Keratinocyte (primary cell): ENCODE measurements at regions not wholly inside any gene's neighbourhood (a gene's known extent, or its start where the extent isn't known, plus 50 kb on each side); places are given as distances from the start of the nearest gene placed in this dataset.

ENCODE experiments used
- DNase-seq: peaks from one replicate; pipeline ENCODE4 v3.0.0-alpha.2; 2011; ENCODE audit warnings: low read depth, missing footprints, low spot score
- FAIRE-seq: peaks from 2 replicates; lab custom pipeline; 2011; peaks lifted over from hg19 to GRCh38; lab: Jason Lieb, UNC
- H2AFZ ChIP-seq: 2 replicates; pipeline ENCODE4 v1.6.0; 2012; ENCODE audit warnings: low read length, control low read depth, inconsistent platforms; ENCODE audit not compliant: control insufficient read depth
- H3K27ac ChIP-seq: 2 replicates; pipeline ENCODE4 v1.5.1; 2011; ENCODE audit warnings: low read length; ENCODE audit not compliant: control insufficient read depth, insufficient read depth
- H3K27me3 ChIP-seq: 3 replicates; pipeline ENCODE4 v1.6.0; 2011; ENCODE audit warnings: low read length; ENCODE audit not compliant: control insufficient read depth, insufficient read depth; ENCODE audit errors: extremely low read depth
- H3K36me3 ChIP-seq, 2 experiments: 2 replicates in 1 of 2; 3 replicates in 1 of 2; pipeline ENCODE4 v1.5.1; 2011; ENCODE audit warnings: low read length in 2 of 2, mild to moderate bottlenecking in 1 of 2; ENCODE audit not compliant: control insufficient read depth in 2 of 2, insufficient read depth in 2 of 2; ENCODE audit errors: extremely low read depth in 1 of 2
- H3K4me1 ChIP-seq: 3 replicates; pipeline ENCODE4 v1.5.1; 2011; ENCODE audit warnings: low read length; ENCODE audit not compliant: control insufficient read depth, insufficient read depth; ENCODE audit errors: extremely low read depth
- H3K4me2 ChIP-seq: 3 replicates; pipeline ENCODE4 v1.6.0; 2011; ENCODE audit warnings: low read depth, low read length; ENCODE audit not compliant: control insufficient read depth, insufficient read depth; ENCODE audit errors: extremely low read depth
- H3K4me3 ChIP-seq, 3 experiments: fragments of 200-600 bp in 1 of 3; sonication (generic) in 1 of 3; 2 replicates in 2 of 3; 3 replicates in 1 of 3; pipeline ENCODE4 v1.5.1; 2011 to 2016; ENCODE audit warnings: low read length in 3 of 3, mild to moderate bottlenecking in 3 of 3, control low read depth in 2 of 3, inconsistent platforms in 1 of 3, low read depth in 1 of 3, mixed read lengths in 1 of 3, mixed run types in 1 of 3, moderate library complexity in 1 of 3; ENCODE audit not compliant: control insufficient read depth in 2 of 3, insufficient read depth in 2 of 3; ENCODE audit errors: extremely low read depth in 1 of 3
- H3K79me2 ChIP-seq: 2 replicates; pipeline ENCODE4 v1.6.0; 2012; ENCODE audit warnings: low read length; ENCODE audit not compliant: control insufficient read depth, insufficient read depth
- H3K9ac ChIP-seq: 3 replicates; pipeline ENCODE4 v1.6.0; 2011; ENCODE audit warnings: low read length; ENCODE audit not compliant: control insufficient read depth, insufficient read depth; ENCODE audit errors: extremely low read depth
- H3K9me1 ChIP-seq: 3 replicates; pipeline ENCODE4 v1.6.0; 2011; ENCODE audit warnings: low read length; ENCODE audit not compliant: control insufficient read depth, insufficient read depth; ENCODE audit errors: extremely low read depth
- H3K9me3 ChIP-seq: 2 replicates; pipeline ENCODE4 v1.5.1; 2012; ENCODE audit warnings: low read depth, low read length; ENCODE audit not compliant: control insufficient read depth
- H4K20me1 ChIP-seq: 3 replicates; pipeline ENCODE4 v1.6.0; 2011; ENCODE audit warnings: low read length; ENCODE audit not compliant: control insufficient read depth, insufficient read depth; ENCODE audit errors: extremely low read depth
- CTCF ChIP-seq, 3 experiments: IDR thresholded peaks in 1 of 3; conservative IDR thresholded peaks in 1 of 3; optimal IDR thresholded peaks in 1 of 3; 2 replicates in 2 of 3; 3 replicates in 1 of 3; pipeline versions ENCODE3 to v1.5.1; 2011; ENCODE audit warnings: low read length in 3 of 3, mild to moderate bottlenecking in 3 of 3, moderate library complexity in 2 of 3, control low read depth in 1 of 3, inconsistent platforms in 1 of 3; ENCODE audit not compliant: insufficient read depth in 2 of 3; ENCODE audit errors: extremely low read depth in 1 of 3
- EZH2 ChIP-seq: IDR thresholded peaks from one replicate; pipeline ENCODE4 v1.6.1; 2012; ENCODE audit warnings: inconsistent platforms, mild to moderate bottlenecking, low read length, moderate library complexity
- dilution Hi-C: fragments of 300-500 bp; cut with MboI; formaldehyde crosslinking; loops from one replicate; pipeline ENCODE4 v1.7.0; 2020; ENCODE audit warnings: low sequenced_read_pairs; ENCODE audit not compliant: extremely low pct_ligation_motif_present

DNA sequence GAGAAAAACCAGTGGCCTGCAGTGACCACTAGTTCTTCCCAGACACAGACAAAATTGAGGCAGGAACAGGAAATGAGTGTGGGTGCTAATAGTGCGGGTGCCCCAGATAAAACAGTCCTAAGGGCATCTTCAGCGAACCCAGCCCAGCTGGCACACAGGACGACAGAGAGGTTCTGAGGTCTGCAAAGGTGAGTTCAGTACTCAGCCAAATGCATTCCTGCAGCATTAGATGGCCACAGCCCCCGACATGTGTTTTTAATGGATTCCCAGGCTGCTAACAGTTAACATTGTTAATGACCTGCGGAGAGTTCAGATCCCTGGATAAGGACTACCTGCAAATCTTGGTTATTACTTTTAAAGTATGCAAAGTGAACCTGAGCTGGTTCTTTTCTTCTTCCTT lies 196.0 kb downstream of the HIBADH start:
- peaks cover 18% of the 10 kb centered on the region for H3K27me3 ChIP-seq

GRCh38 chr7:27472043-27472442 lies 190.6 kb downstream of the HIBADH start:
- H3K4me2 ChIP-seq = no peak overlapping the region
- FAIRE-seq (no peak), DNase-seq (no peak)
- no peak overlapping the region for H3K27ac ChIP-seq
- no peaks in the 10 kb centered on the region for H3K9me1 ChIP-seq
- no peaks in the 10 kb centered on the region for H3K79me2 ChIP-seq
- peaks cover 4% of the 10 kb centered on the region for H3K27me3 ChIP-seq
- no peak for TF ChIP-seq EZH2
- no peak for TF ChIP-seq CTCF (optimal IDR thresholded peaks at IDR 0.05 in 1 of 3, IDR thresholded peaks at IDR 0.05 in 1 of 3, conservative IDR thresholded peaks at IDR 0.05 in 1 of 3; ENCODE audit: extremely low read depth in 1 of 3, insufficient read depth in 2 of 3, low read length in 3 of 3)
- H3K9me3 ChIP-seq = no peaks in the 10 kb centered on the region
- H2AFZ ChIP-seq = no peak overlapping the region
- dilution Hi-C loops = no loop called here
- no peak overlapping the region for H3K4me3 ChIP-seq
- H4K20me1 ChIP-seq = no peaks in the 10 kb centered on the region
- no peak overlapping the region for H3K9ac ChIP-seq
- H3K4me1 ChIP-seq = no peaks in the 10 kb centered on the region
- H3K36me3 ChIP-seq = no peaks in the 10 kb centered on the region

More for the DNA sequence above, 196.0 kb downstream of the HIBADH start:
- H3K4me2 ChIP-seq = no peak overlapping the region
- no peak overlapping the region for H3K9ac ChIP-seq
- no peaks in the 10 kb centered on the region for H3K36me3 ChIP-seq
- no peaks in the 10 kb centered on the region for H3K9me1 ChIP-seq
- no peak for TF ChIP-seq EZH2
- no peaks in the 10 kb centered on the region for H4K20me1 ChIP-seq
- H3K4me3 ChIP-seq = no peak overlapping the region
- dilution Hi-C loops = no loop called here
- H3K79me2 ChIP-seq = no peaks in the 10 kb centered on the region
- no peaks in the 10 kb centered on the region for H3K4me1 ChIP-seq
- H3K27ac ChIP-seq = no peak overlapping the region
- H2AFZ ChIP-seq = no peak overlapping the region
- DNase-seq (no peak), FAIRE-seq (no peak)
- no peaks in the 10 kb centered on the region for H3K9me3 ChIP-seq
